Activated CD8-positive, alpha-beta memory T cell treated with anti-CD3 and anti-CD28 coated beads, Interleukin-2, amount 50 U/mL, for 4 hours (primary cell): ENCODE measurements at regions not wholly inside any gene's neighbourhood (a gene's known extent, or its start where the extent isn't known, plus 50 kb on each side); places are given as distances from the start of the nearest gene placed in this dataset.

Source experiments
- DNase-seq: peaks from one replicate; pipeline ENCODE4 v3.0.0-alpha.2; 2020

DNA sequence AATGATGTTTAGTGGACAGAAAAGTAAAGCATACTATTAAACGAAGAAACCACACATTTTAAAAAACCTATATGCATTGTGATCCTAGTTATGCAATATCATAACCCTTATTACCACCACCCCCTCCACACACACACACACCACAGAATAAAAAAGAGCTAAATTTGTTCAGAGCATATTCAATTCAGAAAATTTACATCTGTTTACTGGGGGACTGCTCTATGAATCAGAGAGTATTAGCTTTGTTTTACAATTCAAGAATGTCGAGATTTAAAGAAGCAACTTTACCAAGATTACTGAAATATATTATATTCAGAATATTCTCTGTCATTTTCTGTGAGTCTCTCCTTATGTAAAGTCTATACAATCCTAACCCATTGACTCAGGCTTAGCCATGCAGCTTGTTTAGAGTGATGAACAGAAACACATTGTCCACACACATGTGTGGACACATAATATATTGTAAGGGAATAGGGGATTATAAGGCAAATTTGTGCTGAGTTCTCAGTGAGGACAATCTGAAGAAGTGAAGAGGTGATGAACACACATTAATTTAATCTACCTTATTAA lies 369.6 kb upstream of the MARCKS start:
- DNase-seq: no peak

DNA sequence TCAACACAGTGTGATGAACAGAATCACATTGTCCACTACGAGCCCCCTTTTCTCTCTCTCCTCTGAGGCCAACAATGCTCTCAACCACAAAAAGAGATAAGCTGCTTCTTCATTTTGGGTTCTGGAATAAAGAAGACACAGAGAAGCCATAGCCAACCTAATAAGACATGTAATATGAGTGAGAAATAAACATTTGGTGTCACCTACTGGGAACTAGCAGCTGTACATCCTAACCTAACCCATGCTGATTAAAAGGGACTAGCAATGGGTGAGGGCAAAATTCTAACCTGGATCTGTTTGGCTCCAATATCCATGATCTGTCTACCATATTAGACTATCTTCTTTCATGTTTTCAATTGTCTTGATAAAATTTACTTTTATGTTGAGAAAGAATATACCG lies 369.1 kb upstream of the MARCKS start:
- DNase-seq: no peak

DNA sequence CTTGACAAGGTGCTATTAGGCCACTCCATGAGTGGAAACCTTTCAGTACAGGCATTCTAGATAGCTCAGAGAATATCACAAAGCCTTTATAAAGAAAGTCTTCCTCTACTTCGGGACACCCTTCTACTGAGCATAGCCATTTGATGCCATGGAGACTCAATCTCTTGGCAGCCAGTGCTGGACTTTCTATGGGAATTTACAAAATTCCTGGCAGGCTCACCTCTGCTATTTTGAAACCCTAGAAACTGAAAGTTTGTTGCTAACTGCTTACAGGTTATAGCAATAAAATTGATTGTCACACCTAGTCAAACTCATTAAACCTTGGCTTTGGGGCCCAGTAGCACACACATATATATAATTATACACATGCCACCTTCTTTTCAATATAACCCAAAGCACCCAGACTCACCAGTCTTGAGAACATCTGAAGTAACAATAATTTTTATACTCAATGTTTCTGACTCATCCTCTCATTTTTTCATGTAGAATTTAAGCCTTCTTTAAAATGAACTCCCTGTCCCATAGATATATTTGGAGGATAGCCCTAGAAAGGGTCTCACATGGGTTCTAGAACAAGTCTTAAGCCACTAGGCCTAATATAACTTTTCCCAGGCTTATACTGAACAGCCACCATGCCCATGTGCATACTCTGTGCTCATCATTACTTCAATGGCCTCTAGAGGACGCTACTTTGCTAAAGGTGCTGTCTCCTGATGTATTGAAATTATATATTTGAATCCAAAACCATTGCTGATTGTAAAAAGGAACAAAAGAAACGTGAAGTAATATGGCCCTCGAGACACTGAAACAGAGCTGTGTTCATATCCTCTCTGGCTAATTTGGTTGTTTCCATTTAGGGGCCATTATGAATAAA lies 368.1 kb upstream of the MARCKS start:
- DNase-seq: no peak

DNA sequence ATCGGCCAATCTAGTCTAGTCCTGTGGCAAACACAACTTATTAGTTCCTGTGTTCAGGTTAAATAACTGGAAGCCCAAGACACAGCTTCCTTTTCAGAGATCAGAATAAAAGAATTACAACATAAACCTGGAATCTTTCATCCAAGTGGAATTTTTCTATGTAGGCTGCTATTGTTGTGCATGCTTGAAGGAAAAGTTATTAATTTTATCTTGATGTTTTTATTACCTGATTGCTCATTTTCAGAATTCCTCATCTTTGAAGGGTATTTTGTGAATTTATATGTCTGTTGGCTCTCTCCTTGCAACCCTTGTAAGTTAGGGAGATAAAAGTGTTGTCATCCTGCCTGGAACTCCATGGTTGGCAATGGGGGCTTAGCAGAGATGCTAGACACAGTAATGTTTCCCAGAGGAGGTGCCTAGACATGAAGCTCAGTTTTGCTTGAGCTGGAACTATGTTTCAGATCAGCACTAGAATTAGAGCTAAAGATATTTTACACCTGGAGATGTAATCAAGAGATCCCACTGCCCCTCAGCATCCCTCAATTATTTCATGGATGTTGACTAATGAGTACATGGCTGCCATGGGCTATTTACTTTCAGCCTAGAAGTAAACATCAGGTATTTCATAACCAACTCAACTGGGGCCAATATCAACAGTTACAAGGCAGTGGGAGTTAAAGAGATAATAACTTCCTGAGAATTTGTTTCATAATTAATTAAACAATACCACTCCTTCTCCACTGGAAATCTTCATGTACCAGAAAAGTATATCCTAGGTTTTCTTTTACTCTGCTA lies 367.0 kb upstream of the MARCKS start:
- DNase-seq: no peak

DNA sequence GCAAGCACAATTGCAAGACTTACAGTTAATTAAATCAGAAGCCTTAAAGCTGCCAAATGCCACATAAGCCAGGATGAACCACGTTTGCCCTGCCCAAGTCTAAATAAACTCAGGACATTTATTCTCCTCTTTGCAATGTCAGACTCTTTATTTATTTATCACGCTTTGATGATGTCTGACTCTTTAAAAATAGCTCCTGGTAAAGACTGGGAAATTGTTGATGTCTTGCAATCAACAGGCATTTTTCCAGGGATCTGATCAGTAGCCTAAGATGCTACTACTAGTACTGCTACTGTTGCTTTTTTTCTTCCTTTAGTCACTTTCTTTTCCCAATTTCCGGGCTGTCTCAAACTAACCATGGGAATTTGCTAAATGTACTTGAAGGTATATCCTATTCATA lies 365.8 kb upstream of the MARCKS start:
- no peak for DNase-seq

DNA sequence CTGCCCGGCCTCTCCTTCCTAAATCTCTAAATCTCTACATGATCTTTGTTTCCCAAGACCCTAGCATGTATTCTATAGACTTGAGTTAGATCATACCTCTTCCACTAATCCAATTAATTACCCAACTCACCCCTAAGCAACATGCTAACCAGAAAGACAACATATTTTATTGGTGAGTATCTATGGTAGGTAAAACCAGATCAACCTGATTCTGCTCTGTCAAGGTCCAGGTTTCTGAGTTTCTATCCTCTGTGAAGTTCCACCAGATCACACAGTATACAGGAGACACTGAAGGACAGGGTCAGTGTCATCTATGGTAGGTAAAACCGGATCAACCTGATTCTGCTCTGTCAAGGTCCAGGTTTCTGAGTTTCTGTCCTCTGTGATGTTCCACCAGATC lies 363.2 kb upstream of the MARCKS start:
- no peak for DNase-seq

DNA sequence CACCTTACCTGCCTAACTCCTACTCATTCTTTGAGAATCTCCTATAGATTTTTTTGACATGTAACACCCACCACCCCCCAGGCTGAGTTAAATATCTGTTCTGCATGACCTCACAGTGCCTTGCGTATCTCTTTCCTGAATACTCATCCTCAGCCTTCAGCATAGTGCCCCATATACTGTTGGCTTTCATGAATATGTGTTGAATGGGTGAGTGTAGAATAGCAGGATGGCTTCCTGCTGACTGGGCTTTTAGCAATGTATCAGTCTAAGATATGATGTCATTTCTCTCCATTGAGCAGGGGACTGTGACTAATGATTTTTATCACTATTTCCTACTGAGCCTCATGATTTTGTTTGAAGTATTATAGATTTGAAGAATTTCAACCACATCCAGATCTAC lies 361.6 kb upstream of the MARCKS start:
- no peak for DNase-seq

DNA sequence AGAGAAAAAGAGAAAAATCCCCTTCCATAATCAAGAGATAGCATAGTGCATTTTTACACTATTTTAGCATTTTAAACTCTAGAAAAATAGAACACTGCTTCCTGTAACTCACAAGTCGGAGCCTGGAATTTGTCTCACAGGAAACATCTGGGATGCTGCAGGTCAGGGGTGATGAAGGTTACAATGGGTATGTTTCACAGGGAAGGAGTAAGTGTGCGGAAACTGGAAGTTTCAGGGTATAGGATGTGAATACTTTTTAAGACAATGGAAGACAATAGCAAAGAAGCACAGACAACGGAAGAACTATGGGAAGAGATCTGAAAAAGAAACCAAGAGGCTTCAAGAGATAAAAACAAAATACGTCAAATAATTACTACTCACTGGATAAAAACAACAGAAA lies 361.0 kb upstream of the MARCKS start:
- no peak for DNase-seq

DNA sequence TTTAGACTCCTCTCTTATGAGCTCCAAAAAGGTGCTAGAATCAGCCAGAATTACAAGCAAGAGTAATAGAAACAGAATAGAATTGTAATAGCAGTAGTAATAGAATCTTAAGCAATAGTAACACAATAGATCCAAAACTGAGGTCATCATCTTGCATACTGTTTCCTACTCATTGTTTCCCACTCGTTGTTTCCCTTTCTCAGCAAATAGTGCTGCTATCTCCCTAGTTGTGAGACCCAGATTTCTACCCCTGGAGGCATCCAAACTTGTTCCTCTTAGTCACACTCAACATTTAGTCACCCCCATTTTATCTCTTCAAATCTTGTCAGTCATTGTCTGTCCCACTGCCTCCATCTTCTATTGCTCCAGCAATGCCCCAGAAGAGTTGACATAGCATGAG lies 356.9 kb upstream of the MARCKS start:
- DNase-seq: no peak

DNA sequence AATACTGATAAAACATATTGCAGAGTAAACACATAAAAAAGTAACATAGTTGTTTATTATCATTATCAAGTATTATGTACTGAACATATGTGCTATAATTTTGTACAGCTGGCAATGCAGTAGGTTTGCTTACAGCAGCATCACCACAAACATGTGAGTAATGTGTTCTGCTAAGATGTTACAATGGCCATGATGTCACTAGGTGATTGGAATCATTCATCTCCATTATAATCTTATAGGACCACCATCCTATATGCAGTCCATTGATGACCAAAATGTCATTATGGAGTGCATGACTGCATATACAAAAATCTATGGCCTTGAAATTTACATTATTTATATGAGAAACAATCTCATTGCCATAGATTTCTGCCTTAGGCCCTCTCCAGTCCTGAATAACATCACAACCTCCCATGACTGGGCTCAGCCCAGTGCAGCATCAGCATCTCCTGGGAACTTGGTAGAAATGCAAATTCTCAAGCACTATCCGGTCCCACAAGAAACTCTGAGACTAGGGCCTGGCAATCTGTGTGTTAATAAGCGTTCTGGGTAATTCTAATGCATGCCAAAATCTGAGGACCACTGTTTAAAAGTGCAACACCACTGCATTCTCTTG lies 352.0 kb upstream of the MARCKS start:
- DNase-seq: no peak

DNA sequence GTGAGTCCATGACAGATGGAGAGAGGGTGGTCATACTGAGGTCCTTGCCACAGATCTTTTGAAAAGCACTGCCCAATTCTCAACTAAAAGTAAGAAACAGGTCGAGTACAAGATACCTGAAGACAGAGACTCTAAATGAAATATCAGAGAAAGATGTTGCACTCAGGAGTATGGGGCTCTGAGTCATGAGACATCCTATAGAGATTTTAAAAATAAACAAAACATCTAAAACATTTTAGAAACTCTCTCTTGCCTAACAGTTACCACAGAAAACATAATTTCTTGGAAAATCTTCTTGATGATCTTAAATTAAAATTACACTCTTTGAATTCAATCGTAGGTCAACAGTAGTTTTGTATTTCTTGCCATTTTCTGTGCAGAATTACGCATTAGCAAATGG lies 348.9 kb upstream of the MARCKS start:
- no peak for DNase-seq

DNA sequence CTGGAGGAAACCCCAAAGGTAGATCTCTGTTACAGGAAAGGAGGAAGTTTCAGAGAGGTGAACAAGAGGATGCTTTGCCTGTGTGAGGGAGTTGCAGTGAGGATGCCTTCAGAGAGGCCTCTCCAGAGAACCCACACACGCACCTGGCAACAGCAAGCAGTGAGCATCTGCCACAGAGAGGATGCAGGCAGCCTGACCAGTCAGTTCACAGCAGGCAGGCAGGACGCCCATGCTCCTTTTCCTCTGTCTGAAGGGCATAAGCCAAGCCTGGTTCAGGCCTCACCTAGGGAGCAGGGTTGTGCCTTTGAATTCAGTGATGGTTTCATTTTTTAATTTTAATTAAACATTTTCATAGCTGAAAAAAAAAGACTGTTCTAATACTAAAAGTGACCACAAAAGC lies 346.0 kb upstream of the MARCKS start:
- DNase-seq: no peak

DNA sequence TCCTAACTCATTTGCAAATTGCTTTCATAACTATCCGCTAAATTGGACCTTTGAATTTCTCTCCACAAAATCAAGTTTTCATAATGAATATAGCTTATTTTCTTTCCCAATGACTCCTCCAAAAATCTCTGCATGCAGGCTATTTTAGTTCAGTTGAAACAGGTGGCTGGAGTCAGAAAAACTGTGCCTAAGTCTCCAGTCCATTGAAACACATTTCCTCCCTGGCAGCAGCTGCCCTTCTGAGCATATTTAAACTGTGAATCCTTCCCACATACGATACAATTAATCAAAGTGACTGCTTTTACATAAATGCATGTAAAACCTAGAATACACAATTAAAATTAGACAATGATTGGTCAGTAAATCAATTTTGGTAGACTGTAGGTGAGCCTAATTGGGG lies 344.6 kb upstream of the MARCKS start:
- no peak for DNase-seq

DNA sequence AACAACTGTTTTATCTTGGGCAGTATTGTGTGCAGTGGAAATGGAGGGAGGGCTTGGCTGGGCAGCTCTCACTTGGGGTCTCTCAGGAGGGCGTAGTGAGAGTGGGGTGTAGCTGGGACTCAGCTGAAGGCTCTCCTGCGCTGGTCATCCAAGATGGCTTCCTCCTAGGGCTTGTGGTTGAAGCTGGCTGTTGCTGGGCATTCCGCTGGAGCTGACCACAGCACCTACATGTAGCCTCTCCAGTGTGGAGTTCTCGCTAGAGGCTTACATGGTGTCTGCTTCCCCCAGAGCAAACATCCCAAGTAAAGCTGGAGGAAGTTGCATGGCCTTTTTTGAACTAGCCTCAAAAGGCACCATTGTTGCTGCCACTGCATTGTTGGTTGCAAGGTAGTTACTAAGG lies 344.1 kb upstream of the MARCKS start:
- DNase-seq: no peak

DNA sequence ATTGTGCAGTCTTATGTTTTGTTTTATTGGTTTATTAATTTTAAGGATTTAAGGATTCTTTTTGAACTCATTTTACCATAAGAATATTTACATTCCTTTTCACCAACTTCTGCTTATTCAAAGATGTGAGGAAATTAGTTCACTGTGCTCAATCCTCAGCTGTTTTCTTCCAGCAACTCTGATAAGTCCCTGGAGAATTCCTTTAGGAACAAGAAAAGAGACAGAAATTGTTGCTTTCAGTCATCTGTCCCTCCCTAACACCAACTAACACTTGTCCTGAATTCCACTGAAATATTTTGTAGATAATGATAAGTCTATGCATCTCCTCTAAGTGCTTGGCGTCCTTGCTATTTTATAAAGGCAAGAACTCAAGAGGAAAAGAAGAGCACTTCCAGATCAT lies 334.8 kb upstream of the MARCKS start:
- no peak for DNase-seq

DNA sequence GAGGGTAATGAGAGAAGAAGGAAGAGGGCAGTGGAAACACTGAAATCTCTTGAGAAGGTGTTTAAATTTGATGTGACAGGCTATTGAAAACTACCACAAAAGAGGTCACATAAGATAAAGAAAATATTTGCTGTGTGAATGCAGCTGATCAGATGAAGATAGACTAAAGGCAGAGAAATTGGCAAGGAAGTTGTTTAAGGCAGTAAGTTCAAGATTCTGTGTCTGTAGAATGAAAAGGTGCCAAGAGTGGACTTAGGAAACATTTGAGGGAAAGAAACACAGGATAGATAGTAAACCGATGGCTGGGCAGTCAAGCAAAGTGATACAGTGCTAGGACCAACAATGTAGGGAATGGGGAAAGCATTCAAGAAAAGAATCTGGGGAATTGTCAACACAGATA lies 332.3 kb upstream of the MARCKS start:
- no peak for DNase-seq

DNA sequence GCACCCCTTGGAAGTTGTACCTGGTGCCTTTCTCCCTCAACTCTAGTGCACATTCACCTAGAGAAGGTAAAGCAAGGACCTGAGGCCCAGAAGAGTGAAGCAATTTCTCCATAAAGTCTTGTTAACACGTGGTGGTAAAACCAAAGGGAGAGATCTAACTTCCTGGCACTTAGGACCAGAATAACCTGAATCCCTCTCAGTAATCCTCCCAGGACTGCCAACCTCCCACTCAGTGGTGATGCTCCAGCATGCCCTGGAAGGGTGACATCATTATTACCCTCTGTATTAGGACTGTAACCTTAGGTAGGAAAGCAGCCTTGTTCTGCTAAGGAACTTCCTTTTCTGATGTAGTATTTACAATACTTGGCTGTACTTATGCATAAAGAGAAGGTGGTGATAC lies 330.6 kb upstream of the MARCKS start:
- no peak for DNase-seq

DNA sequence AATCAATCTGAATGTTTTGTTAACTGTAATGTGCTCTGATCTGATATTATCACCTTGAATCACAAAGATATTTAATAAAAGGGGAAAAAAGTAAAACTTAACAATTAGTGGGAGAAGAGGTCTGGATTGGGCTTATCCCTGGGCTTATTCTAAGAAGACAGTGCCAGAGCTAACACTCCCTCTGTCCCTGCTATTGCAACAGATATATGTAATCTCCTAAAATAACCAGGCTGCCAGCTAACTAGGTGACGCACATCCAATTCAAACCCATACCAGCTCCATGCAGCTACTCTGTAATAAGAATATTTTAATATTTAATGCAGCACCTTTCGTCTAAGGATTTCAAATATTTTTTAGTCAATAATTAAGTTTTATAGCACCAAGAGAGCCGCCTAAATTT lies 330.1 kb upstream of the MARCKS start:
- no peak for DNase-seq

DNA sequence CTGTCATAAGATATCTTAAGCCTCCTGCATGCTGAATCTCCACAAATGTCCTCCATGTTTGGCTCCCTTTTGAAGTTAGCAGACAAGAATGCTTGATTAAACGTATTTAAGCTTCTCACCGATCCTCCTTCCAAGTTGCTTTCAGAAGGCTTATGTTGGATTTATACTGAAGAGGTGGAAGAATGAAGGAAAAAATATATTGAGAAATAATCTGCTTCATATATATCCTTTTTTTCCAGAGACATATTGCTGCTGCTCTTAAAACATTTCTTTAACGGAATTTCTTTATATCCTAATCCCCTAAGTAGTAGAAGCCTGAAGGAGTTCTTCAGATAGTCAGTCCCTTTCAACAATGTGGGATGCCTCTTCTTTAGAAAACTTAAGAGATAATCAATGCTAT lies 329.0 kb upstream of the MARCKS start:
- DNase-seq: no peak

DNA sequence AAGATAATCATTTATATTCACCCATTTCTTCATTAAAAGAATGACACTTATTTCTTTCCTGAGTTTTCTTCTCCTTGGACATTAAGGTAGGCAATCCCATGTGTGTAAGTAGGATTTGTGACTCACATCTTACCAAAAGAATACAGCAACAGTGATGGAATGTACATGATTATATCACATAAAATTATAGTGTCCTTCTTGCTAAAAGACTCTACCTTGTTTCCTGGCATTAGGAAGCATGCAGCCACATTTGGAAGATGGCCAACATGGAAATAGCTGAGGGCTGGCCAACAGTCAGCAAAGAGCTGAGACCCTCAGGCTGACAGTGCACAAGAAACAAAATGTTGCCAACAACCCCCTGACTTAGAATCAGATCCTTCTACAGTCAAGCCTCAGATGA lies 327.9 kb upstream of the MARCKS start:
- DNase-seq: no peak

DNA sequence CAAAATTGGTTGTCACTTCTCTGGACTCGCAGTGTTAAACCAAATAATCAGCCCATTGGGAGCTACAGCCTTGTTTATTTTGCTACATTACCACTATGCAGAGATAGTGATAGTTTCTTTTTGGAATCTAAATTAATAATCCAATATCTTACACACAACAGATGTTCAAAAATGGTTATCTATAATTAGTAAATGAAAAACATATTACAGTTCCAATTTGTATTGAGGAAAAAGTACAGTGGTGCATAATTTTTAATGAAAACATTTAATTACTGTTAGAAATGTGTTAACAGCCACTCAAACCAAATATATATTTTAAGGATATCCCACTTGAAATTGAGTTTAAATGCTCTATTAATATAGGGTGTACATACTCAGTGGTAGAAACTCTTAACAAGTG lies 327.3 kb upstream of the MARCKS start:
- DNase-seq: no peak

DNA sequence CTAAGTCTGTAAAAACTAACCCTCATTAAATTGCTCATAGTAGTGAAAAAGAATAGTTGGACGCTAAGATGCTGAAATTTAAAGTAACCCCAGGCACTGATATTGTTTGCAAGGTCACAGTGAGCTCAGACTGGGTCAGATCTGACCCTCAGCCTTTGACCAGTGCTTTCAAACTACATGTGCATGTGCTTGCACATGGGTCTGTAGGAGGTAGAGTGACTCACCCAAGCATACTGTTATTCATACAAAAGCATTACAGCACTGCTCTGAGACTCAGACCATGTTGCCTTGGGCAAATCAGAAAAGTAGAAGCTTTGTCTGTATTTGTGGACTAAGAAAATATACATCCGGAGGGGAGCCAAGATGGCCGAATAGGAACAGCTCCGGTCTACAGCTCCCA lies 326.4 kb upstream of the MARCKS start:
- DNase-seq: no peak

DNA sequence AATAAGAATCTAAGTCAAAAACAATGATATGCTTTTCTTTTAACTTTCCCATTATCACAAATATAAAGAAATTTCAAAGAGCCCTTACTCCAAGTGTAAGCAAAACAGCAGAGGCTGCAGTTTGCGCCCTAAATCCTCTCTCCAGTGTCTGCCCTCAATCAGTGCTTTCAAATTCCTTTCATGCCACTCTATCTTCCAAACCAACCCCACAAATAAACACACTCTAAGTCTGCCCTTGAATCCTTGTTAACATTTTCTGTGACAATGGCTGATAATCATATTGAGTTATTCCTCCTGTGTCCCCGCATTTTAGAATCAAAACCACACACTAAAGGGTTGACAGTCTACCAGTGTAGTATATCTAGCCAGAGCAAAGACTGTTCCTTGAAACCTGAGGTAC lies 317.9 kb upstream of the MARCKS start:
- DNase-seq: no peak

DNA sequence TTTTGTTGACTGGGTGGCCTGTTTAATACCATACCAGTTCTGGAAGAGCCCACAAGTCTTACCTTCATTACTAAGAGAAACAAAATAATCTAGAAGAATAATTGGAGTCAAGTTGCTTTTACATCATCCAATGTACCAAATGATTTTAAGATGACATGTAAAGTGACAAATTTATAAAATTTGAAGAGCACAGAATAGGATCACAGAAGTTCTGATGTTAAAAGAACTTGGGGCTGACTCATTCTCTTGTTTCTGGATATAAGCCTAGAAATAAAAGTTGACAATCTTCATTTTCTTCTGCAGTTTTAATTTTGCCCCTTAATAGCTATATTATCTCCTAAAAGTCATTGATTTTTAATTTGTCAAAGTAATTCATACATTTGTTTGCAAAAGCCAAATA lies 317.5 kb upstream of the MARCKS start:
- no peak for DNase-seq
